Hematopoietic multipotent progenitor cell treated with erythropoietin and hydrocortisone succinate and interleukin-3 and kit ligand, for 15 days (in vitro differentiated cells): ENCODE measurements at regions not wholly inside any gene's neighbourhood (a gene's known extent, or its start where the extent isn't known, plus 50 kb on each side); places are given as distances from the start of the nearest gene placed in this dataset.

Source experiments
- DNase-seq: peaks from one replicate; pipeline ENCODE4 v3.0.0-alpha.2; 2015; ENCODE audit warnings: low spot score

DNA sequence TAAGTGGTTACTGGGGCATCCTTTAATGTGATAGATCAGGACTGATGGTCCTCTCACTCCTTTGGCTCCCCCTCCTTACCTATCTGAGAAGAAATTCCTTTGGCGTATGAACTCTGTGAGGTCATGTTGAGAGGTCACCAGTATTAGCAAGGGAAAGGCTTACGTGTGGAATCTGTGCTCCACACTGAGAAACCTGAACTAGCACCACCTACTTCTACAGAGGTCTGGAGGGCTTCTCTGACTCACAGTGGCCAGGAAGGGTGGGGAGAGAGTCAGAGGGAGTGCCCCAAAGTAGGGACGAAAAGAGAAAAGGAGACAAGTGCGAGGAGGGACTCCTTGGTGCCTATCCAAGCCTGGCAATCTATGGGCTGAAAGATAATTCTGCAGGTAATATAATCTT, 348.6 kb downstream of the TNS1 start:
- DNase-seq: no peak

DNA sequence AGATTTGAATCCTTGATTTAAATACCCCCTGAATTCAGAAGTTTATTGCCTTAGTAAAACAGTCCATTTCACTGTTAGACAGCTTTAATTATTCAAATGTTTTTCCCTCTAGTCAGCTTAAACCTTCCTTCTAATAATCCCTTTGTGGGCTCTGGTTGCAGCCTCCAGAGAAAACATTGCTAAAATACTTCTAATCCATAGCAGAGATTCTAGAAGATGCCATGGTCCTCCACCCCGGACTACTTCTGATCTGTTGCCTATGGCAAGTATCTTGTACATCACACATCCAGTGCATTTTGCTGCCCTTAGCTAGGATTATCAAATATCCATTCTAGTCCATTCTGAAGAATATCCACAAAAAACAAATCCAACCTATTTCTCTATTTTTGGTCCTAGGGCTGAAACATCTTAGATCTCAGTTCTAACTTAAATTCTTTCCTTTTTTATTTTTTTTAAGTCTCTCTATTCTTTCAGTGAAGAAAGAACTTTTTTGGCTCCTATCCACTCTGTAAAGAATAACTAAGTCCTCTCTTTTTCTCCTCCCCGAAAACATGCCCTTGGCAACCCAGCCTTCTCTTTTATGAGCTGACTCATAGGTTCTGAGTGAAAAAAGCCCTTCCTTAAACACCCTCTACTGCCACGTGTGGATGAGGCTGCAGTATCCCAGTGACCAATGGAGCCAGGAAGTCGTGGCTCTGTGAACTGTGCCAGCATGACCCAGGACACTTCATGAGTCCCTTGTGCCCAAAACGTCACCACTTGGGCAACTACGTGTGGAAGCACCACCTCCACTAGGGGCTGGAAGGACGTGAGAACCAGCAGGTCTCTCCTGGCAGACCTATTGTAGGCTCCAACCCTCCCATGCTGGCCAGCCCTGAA, 349.8 kb downstream of the TNS1 start:
- no peak for DNase-seq

DNA sequence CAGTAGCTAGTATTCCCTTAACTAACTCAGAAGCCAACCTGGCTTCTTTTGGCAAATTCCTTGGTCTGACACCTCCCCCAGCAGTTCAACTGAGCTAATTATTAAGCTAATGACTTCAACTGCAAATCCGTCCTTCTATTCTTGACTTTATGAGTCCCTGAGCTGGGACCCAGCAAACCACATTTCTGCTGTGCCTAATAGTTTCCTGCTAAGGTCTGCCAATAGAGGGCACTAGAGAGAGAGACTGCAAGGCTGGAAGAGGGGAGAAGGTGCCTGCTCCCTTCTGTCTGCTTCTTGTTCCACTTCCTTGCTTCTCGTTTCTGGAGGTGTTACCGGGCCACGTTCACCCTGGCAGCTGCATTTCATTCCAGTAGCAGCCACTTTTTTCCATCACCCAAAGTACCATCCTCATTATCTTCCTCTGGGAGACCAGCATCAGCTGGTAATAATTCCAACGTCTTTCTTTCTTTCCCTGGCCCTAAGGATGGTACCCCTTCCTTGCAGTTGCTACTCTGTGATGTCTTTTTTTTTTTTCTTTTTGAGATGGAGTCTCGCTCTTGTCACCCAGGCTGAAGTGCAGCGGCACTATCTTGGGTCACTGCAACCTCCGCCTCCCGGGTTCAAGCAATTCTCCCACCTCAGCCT, 352.0 kb downstream of the TNS1 start:
- peak; percentile 48 for DNase-seq

DNA sequence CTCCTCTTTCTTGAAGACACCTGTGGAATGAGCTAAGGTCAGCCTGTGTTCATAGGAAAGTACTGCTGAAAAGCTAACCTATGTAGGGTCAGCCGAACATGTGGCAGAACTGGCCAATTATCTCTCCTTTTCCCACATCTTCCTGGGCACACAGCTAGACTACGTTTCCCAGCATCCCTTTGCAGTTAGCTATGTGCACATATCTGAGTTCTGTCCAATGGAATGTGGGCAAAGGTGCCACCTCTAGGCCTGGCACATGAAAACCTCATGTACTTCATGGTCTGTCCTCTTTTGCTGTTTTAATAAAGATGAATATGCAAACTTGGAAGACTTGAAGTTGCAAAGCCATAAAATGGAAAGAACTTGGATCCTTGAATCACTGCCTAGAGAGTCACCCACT, 352.6 kb downstream of the TNS1 start:
- DNase-seq: no peak

DNA sequence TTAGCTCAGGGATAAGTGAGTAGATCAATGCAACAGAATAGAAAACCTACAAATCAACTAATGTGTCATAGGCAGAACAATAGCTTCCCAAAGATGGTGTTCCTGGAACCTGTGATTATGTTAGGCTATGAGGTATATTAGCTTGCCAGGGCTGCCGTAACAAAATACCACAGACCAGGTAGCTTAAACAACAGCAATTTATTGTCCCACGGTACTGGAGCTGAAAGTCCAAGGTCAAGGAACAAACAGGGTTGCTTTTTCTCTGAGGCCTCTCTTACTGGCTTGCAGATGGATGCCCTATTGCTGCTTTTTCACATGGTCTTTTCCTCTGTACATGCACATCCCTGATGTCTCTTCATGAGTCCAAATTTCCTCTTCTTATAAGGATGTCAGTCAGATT, 354.9 kb downstream of the TNS1 start:
- no peak for DNase-seq

DNA sequence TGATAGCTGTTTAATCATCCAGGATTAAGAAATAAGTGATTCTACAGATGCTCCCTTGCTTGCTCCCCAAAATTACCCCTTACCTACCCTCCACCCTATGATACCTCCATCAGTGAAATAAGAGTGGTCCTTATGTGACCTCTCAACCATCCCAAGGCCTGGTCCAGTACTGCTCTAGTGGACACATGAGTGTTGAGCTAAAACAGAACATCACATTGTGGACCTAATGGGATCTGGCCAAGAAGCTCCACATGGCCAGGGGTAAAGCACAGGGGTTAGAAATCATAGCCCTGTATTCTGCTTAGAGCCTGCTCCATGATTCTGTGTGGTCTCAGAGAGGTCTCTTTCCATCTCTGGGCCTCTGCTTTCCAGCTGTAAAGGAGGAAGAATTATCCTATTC, 355.6 kb downstream of the TNS1 start:
- DNase-seq: no peak

DNA sequence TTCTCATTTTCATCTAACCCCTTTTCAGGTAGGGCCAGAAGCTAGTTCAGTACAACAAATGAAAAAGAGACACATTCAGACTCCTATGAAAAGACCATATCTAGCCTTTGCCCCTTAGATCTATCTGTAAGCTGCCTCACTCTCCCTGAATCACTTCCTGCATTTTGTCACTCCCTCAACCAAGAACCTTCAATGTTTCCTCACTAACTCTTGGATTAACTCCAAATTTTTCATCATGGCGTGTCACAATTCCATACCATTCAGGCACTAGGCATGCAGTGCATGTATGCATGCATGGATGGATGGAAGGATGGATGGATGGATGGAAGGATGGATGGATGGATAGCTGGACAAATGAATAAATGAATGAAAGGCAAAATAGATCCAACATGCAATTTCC, 356.9 kb downstream of the TNS1 start:
- no peak for DNase-seq

DNA sequence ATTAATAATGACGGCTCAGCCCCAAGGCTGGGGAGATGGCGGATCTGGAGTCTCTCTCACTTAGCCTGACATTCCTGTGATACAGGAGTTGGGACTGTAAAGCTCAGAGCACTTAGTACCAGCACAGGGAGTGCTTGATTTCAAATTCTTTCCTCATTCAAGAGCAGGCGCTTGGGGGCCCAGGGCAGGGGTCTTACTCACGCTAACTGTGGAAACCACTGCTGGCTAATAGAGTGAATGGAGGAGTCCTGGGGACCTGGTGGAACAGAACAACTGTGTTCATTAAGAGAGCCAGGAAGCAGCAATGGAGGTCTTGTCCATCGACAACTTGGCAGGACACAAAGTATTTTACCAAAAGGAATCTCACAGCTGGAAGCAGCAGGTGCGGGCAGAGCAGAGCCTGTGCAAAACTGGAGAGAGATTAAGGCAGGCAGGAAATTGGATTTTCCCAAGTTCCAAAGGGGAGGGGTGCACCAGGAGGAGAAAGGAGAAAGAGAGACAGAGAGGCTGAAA, 358.9 kb downstream of the TNS1 start:
- no peak for DNase-seq

DNA sequence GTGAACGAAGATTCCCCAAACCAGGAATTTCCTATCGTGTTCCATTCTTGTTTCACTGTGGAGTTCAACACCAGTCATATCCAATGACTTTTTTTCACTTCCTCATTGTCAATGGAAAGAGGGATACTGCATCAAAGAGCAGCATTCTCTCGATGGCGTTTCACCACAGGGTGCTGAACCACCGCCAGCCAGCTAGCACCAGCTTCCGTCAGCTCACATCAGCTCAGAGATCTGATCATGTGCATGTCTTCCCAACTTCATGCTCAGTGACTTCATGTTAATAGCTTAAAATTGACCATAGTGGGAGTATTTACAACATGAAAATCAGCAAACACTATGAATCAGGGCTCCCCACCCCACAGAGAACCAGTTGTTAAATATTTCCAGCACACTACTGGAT, 359.9 kb downstream of the TNS1 start:
- no peak for DNase-seq

DNA sequence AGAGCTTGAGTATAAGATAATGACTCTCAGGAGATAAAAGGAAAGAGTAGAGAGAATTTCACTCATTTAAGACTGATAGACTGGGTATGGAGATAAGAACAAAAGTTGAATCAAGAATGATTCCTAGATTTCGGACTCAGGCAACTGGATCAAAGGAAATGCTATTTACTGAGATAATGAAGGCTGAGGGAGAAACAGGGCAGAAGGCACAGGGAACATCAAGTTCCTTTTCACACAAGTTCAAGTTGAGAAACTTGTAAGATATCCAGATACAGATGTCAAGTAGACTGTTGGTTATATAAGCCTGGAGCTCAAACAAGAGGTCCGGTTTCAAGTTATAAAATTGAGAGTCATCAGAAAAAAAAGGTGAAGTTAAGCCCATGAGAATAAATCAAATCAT, 360.8 kb downstream of the TNS1 start:
- DNase-seq: no peak

DNA sequence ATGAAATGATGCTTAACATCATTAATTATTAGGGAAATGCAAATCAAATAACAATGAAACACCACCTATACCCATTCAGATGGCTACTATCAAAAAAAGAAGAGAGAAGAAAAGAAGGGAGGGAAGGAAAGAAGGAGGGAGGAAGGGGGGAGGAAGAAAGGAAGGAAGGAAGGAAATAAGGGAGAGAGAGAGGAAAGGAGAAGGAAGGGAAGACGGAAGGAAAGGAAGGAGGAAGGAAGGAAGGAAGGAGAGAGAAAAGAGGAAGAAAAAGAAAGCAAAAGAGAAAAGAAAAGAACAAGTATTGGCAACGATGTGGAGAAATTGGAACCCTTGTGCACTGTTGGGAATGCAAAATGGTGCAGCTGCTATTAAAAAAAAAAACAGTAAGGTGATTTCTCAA, 363.3 kb downstream of the TNS1 start:
- DNase-seq: no peak

DNA sequence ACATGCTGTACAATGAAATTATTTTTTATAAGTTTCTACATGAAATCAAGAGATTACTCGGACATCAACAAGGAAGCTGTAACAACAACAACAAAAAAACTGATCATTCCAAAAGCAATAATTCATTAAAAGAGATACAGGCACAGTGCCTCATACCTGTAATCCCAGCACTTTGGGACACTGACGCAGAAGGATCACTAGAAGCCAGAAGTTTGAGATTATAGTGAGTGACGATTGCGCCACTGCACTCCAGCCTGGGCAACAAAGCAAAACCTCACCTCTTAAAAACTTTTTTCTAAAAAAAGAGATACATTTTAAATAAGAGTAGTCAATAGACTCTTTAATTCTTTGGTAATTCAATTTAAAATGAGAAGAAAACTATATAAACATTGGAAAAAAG, 364.3 kb downstream of the TNS1 start:
- no peak for DNase-seq

DNA sequence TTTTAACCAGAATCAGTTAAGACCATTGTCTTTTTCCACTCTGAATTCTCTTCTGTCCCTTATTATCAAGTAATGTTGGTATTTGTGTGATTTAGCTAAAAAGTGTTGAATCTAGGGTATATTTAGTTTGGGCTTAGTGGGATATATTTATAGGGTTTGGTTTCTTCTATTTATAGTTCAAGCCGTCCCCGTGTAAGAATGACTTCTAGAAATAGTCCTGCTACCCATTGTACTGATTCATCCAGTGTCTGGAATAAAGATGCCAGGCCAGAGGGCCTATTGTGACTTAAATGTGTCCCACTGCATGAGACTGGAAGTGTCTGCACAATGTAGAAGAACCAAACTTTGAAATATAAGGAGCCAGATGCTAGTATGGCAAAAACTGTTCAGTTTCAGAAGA, 364.8 kb downstream of the TNS1 start:
- no peak for DNase-seq

DNA sequence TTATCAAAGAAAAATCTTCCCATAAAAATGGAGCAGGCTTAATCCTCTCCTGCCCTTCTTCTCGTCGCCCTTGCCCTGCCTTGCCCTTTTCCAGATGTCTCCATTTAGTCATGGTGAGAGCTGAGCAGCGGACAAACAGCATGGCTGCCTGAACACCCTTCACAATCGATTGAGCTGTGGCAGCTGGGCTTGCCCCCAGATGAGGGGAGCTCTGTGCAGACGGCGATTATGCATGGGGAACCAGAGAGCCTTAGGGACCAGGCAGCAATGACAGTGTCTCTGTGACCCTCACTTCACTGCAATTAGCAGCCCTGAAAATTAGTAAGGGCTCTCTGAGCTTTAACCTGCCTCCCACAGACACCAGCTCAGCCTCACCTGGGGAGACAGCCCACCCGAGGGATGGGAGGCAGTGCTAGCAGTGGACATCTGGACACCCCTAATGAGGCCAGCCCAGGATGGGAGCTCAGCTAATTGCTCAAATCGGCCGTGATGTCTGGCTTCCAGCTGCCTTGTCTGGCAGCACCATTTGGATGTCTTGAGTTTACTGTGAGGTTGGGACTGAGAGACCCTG, 365.7 kb downstream of the TNS1 start:
- DNase-seq: no peak

DNA sequence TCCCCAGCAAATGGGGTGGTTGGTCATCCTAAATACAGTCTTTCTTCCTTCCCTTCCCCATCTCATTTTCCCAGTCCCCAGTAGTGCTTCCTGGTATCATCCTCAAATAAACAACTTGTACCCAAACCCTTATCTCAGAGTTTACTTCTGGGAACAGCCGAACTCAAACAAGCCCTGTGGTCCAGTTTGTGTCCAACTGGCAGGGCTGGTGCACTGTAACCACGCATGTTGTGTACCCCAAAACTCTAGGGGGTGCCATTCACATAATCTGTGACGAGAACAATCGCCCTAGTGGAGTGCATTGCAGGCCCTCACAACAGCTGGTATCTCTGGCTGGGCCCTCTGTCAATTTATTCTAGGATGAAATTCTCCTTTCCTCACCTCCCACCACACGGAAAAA, 366.2 kb downstream of the TNS1 start:
- no peak for DNase-seq

DNA sequence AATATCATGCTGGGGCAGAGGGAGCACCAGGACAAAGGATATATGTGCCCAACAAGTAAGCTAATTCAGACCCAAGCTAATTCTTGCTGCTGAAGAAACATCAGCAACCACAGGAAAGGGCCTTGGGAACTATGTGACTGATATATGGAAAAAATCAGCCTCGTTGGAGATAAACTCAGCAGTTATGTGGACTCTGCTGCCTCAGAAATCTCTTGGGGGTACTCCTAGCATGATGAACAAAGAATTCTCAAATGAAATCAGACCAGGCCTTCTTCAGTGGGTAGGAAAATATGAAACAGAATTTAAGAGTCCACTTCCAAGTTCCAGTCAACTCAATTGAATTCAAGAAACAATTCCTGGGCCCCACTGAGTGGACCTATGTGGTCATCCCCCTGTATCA, 367.9 kb downstream of the TNS1 start:
- no peak for DNase-seq

DNA sequence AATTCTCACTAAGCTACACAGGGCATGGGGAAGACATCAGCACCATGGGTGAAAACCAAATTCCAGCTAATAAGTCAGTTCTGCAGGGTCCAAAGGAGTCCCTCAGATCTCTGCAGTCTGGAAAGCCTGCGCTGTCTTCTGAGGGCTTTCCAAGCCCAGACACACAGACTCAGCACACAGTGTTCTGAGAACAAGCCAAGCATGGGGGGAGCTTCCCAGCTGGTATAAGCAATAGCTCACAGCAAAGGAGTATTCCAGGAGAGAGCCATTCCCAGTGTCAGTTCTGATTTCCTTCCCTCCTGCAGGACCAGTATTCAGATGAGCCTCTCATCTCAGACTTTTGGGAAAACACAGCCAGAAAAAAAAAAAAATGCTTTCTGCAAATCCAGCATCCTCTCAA, 370.8 kb downstream of the TNS1 start:
- no peak for DNase-seq

DNA sequence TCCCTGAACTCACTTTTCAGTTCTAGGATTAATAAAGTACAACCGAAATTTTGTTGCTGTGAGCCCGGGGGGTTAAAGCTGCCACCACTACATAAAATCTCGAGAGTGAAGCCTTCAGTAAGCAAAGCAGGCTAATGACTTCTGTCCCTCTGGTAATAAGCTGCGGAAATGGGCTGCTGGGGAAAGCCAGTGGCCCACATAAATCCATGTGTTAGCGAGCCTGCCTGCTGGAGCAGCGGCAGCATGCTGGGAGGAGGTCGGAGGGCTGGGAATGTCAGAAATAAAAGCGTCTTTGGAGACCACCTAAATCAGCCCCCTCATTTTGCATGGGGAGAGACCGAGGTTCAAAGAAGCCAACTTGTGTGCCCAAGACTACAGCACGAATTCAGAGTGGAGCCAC, 371.7 kb downstream of the TNS1 start:
- DNase-seq: no peak

DNA sequence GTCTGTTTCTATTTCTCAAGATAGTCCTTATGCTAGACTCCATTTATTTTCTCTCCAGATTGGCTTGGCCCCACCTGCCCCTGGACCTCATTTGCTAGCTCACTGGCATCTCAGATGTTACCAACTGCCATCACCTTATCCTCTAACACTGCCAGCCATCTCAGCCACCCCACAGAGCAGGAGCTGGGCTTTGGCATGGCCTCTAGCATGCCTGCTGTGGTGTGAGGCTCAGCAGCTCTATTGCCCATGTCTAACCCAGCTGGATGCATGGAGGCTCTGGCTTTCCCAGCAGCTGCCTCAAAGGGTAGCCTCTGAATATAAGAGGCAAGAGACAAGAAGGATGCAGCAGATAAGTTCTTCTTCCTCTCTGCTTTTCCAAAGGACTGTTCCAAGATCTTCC, 373.4 kb downstream of the TNS1 start:
- no peak for DNase-seq

DNA sequence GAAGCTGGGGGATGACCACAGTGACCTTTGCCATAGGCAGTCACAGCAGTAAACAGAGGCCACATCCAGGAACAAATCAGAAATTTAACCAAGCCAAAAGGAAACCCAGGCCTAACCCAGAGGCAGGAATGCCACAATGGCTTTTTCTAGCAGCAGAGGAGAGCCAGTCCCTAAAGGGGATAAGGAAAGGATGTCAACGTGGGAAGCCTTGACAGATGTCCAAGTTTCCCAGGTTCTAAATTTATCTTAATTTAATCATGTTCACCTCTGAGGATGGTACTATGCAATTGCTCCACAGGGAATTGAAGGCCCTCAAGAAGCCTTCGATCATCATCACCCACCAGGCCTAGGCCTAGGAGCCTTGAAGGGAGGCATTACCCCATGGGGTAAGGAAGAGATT, 374.7 kb downstream of the TNS1 start:
- no peak for DNase-seq

DNA sequence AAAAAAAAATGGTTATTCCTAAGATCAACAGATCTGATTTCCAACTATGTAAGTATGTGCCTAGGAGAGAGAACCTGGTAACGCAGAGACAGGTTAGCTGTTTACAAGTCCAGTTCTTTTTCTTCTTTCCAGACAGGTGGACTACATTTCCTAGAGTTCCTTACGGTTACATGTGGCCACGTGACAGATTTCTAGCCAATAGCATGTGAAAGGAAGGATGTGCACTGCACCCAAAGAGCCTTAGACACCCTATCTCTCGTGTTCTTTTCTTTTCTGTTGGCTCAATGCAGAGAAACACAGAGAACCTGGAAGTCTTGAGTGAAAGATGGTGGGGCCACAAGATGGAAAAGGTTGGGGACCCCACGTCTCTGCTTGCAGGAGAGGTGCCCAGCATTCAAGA, 375.9 kb downstream of the TNS1 start:
- no peak for DNase-seq

DNA sequence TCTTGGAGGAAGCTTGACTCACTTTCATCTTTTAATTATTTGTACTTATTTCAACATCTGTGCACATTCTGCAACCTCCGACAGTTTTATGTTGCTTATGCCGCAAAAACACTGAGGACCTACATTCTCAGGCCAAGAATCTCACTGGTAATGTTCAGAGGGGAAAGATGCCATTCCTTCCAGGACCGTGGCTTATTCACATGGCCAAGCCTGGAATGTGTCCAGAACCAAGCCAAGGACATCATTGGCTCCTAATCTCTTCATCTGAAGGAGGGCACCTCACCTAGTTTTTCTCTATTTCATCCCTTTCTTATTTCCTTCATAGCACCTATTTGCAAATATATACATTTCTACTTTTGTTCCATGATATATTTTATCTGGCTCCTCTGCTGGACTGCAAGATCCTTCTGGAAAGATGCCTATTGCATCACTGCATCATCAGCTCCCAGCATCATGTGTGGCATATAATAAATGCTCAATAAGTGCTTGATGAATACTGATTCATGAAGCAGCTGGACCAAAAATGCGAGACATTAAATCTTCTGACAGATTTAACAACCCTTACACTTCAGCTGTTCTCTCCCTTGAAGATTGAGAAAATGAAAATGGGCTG, 377.1 kb downstream of the TNS1 start:
- no peak for DNase-seq
